Heart right ventricle (tissue), 16 donors: ENCODE measurements at regions not wholly inside any gene's neighbourhood (a gene's known extent, or its start where the extent isn't known, plus 50 kb on each side); places are given as distances from the start of the nearest gene placed in this dataset.

ENCODE experiments used
- ATAC-seq, 8 donors: fragments of 200-7000 bp; cut with Tn5 transposase; one replicate each; pipeline ENCODE4 v1.9.1; 2020; ENCODE audit warnings: mild to moderate bottlenecking in 8 of 8, moderate library complexity in 8 of 8, moderate number of reproducible peaks in 1 of 8
- DNase-seq, 2 donors: peaks; one replicate each; pipeline ENCODE4 v3.0.0-alpha.2; 2020
- H3K27ac ChIP-seq, 10 donors: fragments of 200-600 bp; sonication (generic) in 2 of 10; one replicate each; pipeline versions ENCODE4 v1.5.0 to v1.8.0; 2020 to 2022; ENCODE audit warnings: mild to moderate bottlenecking in 3 of 10
- H3K27me3 ChIP-seq, 7 donors: fragments of 200-600 bp; one replicate each; pipeline ENCODE4 v1.8.0; 2021 to 2022; ENCODE audit warnings: mild to moderate bottlenecking in 2 of 7
- H3K36me3 ChIP-seq, 9 donors: fragments of 200-600 bp; sonication (generic) in 1 of 9; one replicate each; pipeline versions ENCODE4 v1.5.0 to v1.8.0; 2020 to 2022; ENCODE audit warnings: mild to moderate bottlenecking in 2 of 9
- H3K4me1 ChIP-seq, 9 donors: fragments of 200-600 bp; sonication (generic) in 1 of 9; one replicate each; pipeline versions ENCODE4 v1.5.0 to v1.8.0; 2020 to 2022; ENCODE audit warnings: mild to moderate bottlenecking in 4 of 9
- H3K4me3 ChIP-seq, 10 donors: fragments of 200-600 bp; sonication (generic) in 2 of 10; one replicate each; pipeline versions ENCODE4 v1.5.0 to v1.8.0; 2020 to 2022; ENCODE audit warnings: mild to moderate bottlenecking in 7 of 10, moderate library complexity in 2 of 10
- H3K9me3 ChIP-seq, 11 donors: fragments of 200-600 bp in 10 of 11; sonication (generic) in 2 of 11; one replicate each; pipeline versions ENCODE4 v1.5.0 to v1.8.0; 2013 to 2022; ENCODE audit warnings: mild to moderate bottlenecking in 2 of 11, control low read depth in 1 of 11, moderate library complexity in 1 of 11
- WGBS, 2 donors: extraction: QIAGEN DNeasy Blood & Tissue Kit; methylation state at CpG; one replicate each; pipeline ENCODE4 v1.1.7; 2013; ENCODE audit warnings: inconsistent platforms in 1 of 2; 5-methylcytosine and 5-hydroxymethylcytosine counted together
- intact Hi-C, 10 donors: fragments of 100-400 bp; cut with DNase I; formaldehyde crosslinking; loops; one replicate each; pipeline versions ENCODE4 v1.11.1 to v1.14.2; 2022
- TF ChIP-seq, protein P1 (sequence below), 9 donors: fragments of 200-600 bp; sonication (generic) in 2 of 9; IDR thresholded peaks; one replicate each; pipeline versions ENCODE4 v1.5.0 to v1.8.0; 2021 to 2022; ENCODE audit warnings: antibody characterized with exemption in 9 of 9, mild to moderate bottlenecking in 5 of 9, moderate library complexity in 1 of 9
- donor health status: Arrhythmogenic right ventricular cardiomyopathy.
- donor health status: ischemic (EF 13 %, LVEDD 7.1; RV severe dilation, severe dysfunction).
- donor health status: healthy with polysubstance abuse.
- donor health status: DM: no; HTN: yes; CAD: no.
- donor health status: DM: no; HTN: no; CAD: no.
- donor health status: ischemic (EF 25% LVEDD 6.9; RV normal size, moderate dysfunction).
- donor health status: ischemic (EF 25% LVEDD 5.7; RV mildly dilated, moderate dysfunction).
- donor health status: healthy.
- donor health status: DM: yes; HTN: yes; CAD: no.
- donor health status: Ischemic cardiomyopathy.
- donor health status: ischemic (EF 35%, LVEDD 5.7; RV mildly dilated, moderate dysfunction).
- donor health status: nonischemic (EF 11% LVEDD 7.7; RV severe dilation, severe dysfunction).
- donor health status: DM: yes; HTN: yes; CAD: no.
- donor health status: PGD.
- donor health status: ischemic (EF 29% LVEDD 5.4; RV normal size, mild dysfunction).
- donor health status: nonischemic (EF 23%, LVEDD 6.1; RV moderate dilation, normal function).

DNA sequence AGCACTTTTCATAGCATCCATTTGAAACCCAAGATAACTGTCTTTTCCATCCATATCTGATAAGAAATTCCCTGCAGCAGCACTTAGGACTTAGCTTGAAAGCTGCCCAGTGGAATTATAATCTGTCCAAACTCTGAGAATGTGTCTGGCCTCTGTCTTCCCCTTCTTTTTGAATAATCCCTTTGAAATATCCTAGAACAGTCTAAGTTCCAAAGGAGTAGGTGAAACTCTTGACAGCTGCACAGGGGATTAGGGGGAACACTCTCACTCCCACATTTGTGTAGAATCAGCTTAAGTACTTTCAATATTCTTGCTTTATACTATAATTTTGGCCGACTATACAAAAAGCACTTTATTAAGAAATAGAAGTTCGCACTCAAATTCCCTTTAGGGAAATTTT lies 157.7 kb downstream of the PAPSS1 start:
- H3K36me3 ChIP-seq = no peaks in the 10 kb centered on the region
- DNase-seq (no peak), ATAC-seq (no peak)
- no peaks in the 10 kb centered on the region for H3K4me1 ChIP-seq
- WGBS, 2 donors = 85 to 91% methylated on average over 2 of the region's 2 CpGs
- intact Hi-C loops = no loop called here
- TF ChIP-seq, protein P1, sequence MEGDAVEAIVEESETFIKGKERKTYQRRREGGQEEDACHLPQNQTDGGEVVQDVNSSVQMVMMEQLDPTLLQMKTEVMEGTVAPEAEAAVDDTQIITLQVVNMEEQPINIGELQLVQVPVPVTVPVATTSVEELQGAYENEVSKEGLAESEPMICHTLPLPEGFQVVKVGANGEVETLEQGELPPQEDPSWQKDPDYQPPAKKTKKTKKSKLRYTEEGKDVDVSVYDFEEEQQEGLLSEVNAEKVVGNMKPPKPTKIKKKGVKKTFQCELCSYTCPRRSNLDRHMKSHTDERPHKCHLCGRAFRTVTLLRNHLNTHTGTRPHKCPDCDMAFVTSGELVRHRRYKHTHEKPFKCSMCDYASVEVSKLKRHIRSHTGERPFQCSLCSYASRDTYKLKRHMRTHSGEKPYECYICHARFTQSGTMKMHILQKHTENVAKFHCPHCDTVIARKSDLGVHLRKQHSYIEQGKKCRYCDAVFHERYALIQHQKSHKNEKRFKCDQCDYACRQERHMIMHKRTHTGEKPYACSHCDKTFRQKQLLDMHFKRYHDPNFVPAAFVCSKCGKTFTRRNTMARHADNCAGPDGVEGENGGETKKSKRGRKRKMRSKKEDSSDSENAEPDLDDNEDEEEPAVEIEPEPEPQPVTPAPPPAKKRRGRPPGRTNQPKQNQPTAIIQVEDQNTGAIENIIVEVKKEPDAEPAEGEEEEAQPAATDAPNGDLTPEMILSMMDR (IDR thresholded peaks at IDR 0.05) = no peak
- H3K27me3 ChIP-seq = no peaks in the 10 kb centered on the region
- H3K4me3 ChIP-seq = no peak overlapping the region
- peaks cover 0 to 33% (median 15%) of the 10 kb centered on the region in 11 donors for H3K9me3 ChIP-seq
- H3K27ac ChIP-seq = no peak overlapping the region

DNA sequence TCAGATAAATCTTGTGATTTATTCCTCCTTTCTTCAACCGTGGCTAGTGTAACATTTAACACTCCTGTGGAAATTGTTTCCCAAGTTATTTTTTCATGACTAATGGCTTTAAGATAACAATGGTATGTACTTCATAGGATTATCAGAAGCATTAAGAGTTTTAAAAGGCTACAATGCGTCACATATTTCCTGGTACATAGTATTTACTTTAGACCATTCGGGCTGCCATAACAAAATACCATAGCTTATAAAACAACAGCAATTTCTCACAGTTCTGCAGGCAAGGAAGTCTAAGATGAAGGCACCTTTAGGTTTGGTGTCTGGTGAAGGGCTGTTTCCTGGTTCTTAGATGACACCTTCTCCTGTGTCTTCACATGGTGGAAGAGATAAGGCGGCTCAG lies 158.6 kb downstream of the PAPSS1 start:
- 49% methylated on average over 4 of the region's 4 CpGs for WGBS, 2 donors
- TF ChIP-seq, protein P1 (IDR thresholded peaks at IDR 0.05) = no peak
- Histone ChIP-seq H3K27ac (no peak overlapping the region), H3K9me3 (peaks cover 0 to 25% (median 15%) of the 10 kb centered on the region in 11 donors), H3K4me1 (no peaks in the 10 kb centered on the region), H3K27me3 (no peaks in the 10 kb centered on the region), H3K4me3 (no peak overlapping the region), H3K36me3 (no peaks in the 10 kb centered on the region)
- DNase-seq (no peak), ATAC-seq (no peak)
- intact Hi-C loops = no loop called here

DNA sequence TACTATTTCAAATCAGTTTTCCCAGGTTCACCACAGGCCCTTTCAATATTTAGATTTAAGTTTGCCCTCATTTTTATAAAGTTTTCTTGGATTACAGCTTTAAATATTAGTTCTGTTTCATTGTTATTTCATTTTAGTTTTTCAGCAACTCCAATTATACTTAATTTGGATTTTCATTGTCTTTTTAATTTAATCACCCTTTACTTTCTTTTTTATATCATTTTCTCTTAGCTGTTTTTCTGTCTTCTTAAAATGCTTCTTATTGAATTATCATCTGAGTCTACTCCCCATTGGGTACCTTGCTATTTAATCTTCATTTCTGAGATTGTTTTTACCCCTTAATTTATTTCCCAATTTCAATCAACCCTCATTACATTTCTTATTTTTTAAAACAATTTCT lies 160.4 kb downstream of the PAPSS1 start:
- no peaks in the 10 kb centered on the region for H3K4me1 ChIP-seq
- H3K27ac ChIP-seq = no peak overlapping the region
- no peak for ATAC-seq
- peaks cover 0 to 28% (median 17%) of the 10 kb centered on the region in 11 donors for H3K9me3 ChIP-seq
- no peak overlapping the region for H3K4me3 ChIP-seq
- TF ChIP-seq, protein P1 (IDR thresholded peaks at IDR 0.05) = no peak
- no peaks in the 10 kb centered on the region for H3K36me3 ChIP-seq
- intact Hi-C loops = no loop called here
- DNase-seq = no peak
- H3K27me3 ChIP-seq = no peaks in the 10 kb centered on the region

DNA sequence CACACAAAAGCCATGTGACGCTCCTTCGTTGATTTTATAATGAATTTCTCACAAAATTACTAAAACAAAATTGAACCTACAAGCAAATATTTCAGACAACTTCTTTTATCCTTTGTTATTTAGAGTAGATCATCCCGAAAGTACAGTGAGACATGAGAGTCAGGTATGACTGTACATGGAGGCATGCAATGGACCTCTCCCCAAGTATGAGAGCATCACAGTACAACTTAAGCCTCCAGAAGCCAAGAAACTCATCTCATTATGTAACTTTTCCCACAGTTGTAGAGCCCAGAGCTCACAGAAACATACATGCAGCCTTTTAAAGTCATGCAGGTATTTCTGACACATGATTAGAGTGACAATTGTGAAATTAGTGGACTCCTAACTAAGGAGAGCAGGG lies 167.7 kb downstream of the PAPSS1 start:
- no peak for ATAC-seq
- H3K4me3 ChIP-seq = no peak overlapping the region
- 86 to 96% methylated on average over 3 of the region's 3 CpGs for WGBS, 2 donors
- no peaks in the 10 kb centered on the region for H3K4me1 ChIP-seq
- DNase-seq = no peak
- intact Hi-C loops = no loop called here
- TF ChIP-seq, protein P1 (IDR thresholded peaks at IDR 0.05) = no peak
- H3K27me3 ChIP-seq = no peaks in the 10 kb centered on the region
- H3K9me3 ChIP-seq = peaks cover 0 to 15% (median 7%) of the 10 kb centered on the region in 11 donors
- H3K27ac ChIP-seq = no peak overlapping the region
- no peaks in the 10 kb centered on the region for H3K36me3 ChIP-seq
